IPS-18c (cell line): ENCODE measurements at regions not wholly inside any gene's neighbourhood (a gene's known extent, or its start where the extent isn't known, plus 50 kb on each side); places are given as distances from the start of the nearest gene placed in this dataset.

Source experiments
- H3K4me3 ChIP-seq: 2 replicates; pipeline ENCODE4 v1.7.0; 2013; ENCODE audit warnings: low read depth, mild to moderate bottlenecking, low read length, moderate library complexity; ENCODE audit not compliant: insufficient read depth
- H3K9me3 ChIP-seq: one replicate; pipeline ENCODE4 v1.6.1; 2013; ENCODE audit warnings: mild to moderate bottlenecking, low read length, moderate library complexity; ENCODE audit not compliant: control insufficient read depth, insufficient read depth

DNA sequence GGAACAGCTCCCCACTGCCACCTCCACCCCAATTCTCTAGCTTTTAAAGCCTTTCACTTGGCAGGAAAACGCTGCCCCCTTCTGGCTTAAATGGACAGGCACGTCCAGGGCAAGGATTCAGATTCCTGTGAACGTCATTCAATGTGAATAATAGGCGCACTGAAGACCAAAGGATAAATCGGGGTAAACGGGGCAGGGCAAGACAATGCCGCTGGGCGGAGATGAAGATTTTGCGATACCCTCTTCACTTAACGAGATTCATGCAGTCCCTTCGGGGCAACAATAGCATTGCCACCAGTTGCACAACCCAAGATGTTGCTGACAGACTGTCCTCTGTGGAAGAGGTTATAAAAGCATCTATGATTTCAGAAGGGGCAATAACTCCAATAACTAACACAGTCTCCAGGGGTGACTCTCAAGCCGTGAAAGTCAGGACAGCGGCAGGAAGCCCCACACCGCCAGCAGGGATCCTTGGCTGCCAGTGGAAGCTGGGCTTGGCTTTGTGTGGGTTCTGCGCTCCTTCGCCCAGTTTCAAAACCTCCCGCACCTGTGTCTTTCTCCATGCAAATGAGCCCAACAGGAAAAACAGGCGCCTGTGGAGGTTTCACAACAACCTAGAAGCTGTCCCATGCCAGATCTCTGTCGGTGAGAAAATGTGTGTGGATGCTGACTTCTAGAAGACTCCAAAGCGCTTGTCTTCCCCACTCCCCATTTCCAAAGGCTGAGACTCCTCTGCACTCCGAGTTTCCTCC is 291.8 kb downstream of the BMP7 start:
- Histone ChIP-seq H3K9me3 (no peaks in the 10 kb centered on the region), H3K4me3 (peak overlapping the region; percentile 34; the same call in 1 of the 2 replicates)

DNA sequence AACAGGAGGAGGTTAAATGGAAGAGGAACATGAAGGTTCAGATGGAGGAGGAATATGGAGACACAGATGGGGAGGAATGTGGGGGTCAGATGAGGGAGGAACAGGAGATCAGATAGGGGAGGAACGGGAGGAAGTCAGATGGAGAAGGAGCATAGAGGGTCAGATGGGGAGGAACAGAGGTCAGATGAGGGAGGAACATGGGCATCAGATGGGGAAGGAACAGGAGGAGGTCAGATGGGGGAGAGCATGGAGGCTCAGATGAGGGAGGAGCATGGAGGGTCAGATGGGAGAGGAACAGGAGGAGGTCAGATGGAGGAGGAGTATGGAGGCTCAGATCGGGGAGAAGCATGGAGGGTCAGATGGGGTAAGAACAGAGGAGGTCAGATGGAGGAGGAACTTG is 290.6 kb downstream of the BMP7 start:
- no peak overlapping the region for H3K4me3 ChIP-seq
- no peaks in the 10 kb centered on the region for H3K9me3 ChIP-seq

DNA sequence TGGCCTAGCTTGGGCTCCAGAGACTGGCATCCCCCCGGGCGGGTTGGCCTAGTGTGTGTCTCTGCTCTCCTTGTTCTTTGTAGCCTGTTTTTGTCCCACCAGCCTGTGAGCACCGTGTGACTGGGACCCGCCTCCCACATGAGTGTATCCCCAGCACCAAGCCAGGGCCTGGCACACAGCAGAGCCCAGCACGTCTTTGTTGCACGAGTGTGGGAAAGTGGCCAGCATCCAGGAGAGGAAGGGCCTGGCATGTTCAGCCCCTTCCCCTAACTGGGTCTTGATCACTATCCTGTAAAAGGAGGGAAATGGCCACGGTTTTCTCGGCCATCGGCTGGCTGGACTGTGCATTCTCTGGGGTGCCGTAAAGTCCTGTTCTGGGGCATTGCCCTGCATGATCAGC is 290.1 kb downstream of the BMP7 start:
- H3K4me3 ChIP-seq = no peak overlapping the region
- no peaks in the 10 kb centered on the region for H3K9me3 ChIP-seq

DNA sequence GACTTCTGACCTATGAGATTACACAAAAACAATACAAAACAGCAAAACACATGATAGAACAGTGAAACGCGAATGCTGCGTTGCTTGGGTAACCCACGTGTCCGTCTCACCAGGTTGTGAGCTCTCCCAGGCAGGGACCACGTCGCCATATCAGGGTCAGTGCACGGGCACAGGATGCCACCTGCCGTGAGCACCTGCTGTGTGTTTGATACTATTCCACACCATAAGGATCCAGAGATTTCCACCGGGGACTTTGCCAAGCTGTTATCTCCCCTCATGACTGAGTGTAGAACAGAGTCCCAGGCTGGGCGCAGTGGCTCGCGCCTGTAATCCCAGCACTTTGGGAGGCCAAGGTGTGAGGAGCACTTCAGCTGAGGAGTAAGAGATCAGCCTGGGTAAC is 288.0 kb downstream of the BMP7 start:
- no peak overlapping the region for H3K4me3 ChIP-seq
- no peaks in the 10 kb centered on the region for H3K9me3 ChIP-seq

DNA sequence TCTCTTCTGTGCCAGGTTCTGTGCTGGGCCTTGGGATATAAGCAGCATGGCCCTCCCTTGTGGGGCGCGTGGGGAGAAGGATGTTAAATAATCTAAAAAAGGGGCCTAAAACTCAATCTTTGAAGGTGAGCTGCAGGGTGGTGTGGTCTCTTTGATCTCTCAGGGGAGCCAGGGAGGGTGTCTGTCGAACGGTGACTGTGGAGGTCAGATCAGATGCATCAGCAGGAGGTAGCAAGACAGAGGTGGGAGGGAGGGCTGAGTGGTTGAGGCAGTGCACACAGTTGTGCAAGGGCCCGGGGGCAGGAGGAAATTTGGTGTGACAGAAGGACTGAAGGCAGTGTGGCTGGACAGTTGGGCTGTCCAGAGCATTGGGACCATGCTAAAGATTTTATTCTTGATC is 287.3 kb downstream of the BMP7 start:
- Histone ChIP-seq H3K9me3 (no peaks in the 10 kb centered on the region), H3K4me3 (no peak overlapping the region)

DNA sequence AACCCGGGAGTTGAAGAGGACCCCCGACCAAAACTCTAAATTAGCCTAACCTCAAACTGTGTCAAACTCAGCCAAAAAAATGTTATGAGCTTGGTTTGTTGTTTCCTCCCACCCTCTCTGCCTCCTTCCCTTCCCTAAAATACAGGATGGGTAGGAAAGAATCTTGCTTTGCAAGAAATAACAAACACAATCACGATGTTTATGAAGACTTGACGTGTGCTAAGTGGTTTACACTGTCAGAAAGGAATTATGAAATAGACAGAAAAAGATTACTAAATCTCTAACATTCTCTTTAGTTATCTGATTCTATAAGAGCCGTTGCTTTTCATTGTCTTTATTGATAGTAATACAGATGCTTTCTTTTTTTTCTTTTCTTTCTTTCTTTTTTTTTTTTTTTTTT is 285.1 kb downstream of the BMP7 start:
- H3K4me3 ChIP-seq = no peak overlapping the region
- no peaks in the 10 kb centered on the region for H3K9me3 ChIP-seq

DNA sequence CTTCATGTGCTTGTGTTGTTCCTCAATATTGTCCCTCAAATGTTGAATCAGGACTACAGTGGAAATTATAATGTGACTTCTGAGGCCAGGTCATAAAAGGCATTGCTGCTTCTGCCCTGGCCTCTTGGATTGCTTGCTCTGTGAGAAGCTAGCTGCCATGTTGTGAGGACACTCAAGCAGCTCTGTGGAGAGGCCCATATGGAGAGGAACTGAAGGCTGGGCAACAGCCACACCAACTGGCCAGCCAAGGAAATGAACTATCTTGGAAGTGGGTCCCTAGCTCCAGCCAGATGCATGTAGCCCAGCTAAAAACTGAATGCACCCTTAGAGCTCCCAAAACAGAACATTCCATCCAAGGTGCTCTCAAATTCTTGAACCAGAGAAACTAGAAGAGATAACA is 282.6 kb downstream of the BMP7 start:
- H3K4me3 ChIP-seq = no peak overlapping the region
- no peaks in the 10 kb centered on the region for H3K9me3 ChIP-seq

DNA sequence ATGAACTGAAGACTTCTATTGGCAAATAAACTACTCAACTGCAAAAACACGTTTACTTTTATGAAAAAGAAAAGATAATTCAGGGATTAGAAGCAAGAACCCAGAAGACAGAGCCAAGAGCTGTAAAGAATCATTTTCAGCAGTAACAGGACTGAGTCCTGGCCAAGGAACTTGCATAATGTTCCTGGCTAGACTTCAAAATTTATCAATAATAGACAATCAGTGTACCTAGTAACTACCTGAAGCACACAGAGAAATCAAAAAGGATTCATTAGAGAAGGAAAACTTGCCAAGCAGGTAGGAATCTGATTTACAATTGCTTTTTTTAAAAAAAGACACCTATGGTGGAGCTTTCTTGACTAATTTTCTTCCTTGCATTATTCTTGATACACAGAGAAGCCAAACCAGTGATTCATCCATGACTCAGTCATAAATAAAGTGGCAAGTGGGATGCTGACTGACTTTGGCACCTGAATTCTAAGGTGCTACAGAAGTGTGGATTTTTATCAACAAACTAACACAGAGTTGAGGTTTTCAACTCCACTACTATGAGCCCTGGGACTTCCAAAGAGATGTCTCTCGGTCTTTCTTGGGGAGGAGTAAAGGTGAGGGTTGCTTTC is 281.3 kb downstream of the BMP7 start:
- no peak overlapping the region for H3K4me3 ChIP-seq
- H3K9me3 ChIP-seq = no peaks in the 10 kb centered on the region

DNA sequence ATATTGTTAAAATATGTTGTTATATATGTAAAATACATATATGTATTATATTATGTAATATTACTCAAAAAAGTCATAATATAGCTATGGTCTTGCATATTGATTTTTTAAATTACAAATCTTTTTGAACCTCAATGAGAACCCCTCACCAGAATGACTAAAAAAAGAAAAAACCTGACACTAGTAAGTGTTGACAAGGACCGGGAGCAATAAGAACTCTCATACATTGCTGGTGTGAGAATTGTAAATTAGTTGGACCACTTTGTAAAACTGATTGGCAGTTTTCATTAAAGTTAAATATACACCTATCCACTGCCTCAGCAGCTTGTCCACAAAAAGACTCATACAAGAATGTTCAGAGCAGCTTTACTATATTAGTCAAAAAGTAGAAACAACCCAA is 280.0 kb downstream of the BMP7 start:
- Histone ChIP-seq H3K9me3 (no peaks in the 10 kb centered on the region), H3K4me3 (no peak overlapping the region)

DNA sequence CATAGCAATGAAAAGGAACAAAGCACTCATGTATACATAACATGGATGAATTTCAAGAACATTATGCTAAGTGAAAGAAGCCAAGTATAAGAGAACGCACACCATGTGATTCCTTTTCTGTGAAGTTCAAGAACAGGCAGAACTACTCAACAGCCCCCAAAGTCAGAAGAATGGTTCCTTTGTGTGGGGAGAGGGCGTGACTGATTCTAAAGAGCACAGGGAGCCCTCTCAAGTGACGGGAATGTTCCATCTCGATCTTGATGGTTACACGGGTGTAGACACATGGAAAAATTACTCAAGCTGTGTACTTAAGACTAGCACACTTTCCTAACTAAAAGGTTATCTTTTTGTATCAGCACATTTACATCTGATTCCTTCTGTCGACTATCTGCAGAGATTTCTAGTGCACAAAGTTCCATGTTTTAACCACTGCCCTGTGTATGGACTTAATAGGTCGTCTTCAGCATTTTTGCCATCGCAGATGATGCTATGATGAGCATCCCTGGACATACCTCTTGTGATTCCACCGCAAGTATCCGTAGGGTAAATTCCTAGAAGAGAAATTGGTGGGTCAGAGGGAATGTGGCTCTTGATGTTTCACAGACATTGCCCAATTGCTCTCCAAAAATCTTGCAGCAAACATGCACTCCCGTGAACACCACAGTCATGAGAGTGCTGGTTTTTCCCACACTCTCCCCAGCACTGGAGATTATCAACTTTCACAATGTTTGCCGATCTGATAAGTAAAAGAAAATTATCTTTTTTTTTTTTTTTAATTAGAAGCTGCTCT is 279.3 kb downstream of the BMP7 start:
- H3K9me3 ChIP-seq = no peaks in the 10 kb centered on the region
- no peak overlapping the region for H3K4me3 ChIP-seq

DNA sequence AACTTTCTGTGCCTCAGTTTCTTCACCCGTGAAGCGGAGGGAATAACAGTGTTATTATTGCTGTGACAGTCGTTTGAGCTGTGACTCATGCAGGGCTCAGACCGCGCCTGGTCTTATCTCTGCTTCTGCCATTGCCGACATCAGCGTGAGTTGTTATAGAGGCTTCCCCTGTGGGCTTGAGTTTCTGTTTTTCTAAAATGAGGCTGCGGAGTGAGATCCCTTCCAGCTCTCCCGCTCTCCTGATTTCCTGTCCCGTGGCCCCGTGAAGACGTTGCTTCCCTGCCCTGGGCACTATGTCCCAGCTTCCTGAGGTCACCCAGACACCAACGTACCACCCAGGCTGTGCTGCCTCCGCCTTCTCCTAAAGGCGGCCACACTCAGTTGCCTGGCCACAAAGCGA is 278.5 kb downstream of the BMP7 start:
- Histone ChIP-seq H3K9me3 (no peaks in the 10 kb centered on the region), H3K4me3 (no peak overlapping the region)

DNA sequence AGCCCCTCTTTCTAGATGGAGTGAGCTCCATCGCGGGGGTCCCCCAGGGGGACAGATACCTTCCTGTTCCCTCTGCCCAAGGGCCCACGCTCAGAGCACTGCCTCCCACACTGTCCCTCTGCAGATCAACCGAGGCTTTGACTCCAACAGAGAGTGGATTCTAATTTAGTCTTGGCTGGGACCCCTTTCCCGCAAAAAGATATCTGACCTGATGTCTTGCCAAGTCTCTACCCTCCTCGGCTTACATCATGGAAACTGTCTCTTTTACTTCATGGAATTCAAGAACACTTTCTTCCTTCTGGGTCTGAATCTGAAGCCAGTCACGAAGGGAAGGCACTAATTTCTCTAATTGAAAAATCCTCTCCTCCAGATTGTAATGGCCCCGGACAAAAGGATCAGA is 278.0 kb downstream of the BMP7 start:
- Histone ChIP-seq H3K9me3 (no peaks in the 10 kb centered on the region), H3K4me3 (no peak overlapping the region)

DNA sequence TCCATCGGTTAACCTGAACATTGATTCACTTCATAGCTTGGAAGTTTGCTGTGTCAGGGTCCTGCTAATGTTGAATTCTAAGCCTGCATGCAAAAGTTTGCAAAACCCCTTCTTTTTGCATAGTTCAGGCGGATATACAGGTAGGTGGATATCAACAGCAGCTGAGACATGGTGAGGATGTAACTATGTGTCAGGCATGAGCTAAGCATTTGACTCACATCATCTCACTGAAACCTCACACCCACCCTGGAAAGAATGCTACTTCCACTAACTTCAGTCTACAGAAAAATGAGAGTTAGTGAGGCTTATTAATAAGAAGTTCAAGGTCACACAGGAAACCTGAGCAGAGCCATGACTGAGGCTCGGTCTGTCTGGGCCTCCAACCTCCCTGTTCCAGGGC is 276.9 kb downstream of the BMP7 start:
- H3K4me3 ChIP-seq = no peak overlapping the region
- H3K9me3 ChIP-seq = no peaks in the 10 kb centered on the region

DNA sequence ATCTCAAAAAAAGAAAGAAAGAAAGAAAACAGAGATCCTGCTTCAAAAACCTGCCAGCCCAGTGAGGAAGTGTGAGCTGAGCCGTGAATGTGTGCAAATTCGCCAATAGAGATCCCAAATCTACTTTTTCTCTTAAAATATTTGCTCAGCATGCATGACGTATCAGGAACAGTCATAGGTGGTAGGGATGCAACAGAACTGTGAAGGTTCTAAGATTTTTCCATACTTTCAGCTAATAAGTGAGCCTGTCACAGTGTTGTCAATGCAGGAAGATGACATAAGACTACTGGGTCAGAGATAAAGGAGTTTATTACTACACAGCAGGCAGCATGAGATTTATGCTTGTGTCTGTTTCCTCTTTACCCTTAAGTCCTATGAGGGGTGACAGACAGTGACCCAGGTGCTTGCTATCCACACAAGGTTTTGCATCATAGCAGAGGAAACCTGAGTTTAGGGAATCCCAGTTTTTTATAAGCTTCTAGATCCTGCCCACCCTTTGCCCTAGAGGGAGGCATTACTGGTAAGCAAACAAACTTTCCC is 273.4 kb downstream of the BMP7 start:
- Histone ChIP-seq H3K9me3 (no peaks in the 10 kb centered on the region), H3K4me3 (no peak overlapping the region)

DNA sequence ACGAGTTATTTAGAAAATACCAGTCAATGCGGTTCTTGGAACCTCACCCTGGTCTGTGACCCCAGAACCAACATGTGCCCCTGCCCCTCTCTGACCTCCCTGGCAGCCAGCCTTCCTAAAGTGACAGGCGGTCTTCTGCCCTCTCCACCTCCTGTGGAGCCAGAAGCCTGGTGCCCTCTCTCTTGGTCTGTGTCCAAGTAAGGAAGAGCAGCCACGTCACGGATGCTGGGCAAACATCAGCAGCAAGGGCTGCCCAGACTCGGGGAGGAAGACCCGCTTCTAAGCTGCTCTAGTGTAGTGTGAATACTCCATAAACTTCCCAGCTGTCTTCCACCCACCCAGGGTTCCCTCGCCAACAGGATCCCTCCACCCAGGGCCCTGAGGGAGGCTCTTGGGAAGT is 272.4 kb downstream of the BMP7 start:
- H3K9me3 ChIP-seq = no peaks in the 10 kb centered on the region
- H3K4me3 ChIP-seq = no peak overlapping the region

DNA sequence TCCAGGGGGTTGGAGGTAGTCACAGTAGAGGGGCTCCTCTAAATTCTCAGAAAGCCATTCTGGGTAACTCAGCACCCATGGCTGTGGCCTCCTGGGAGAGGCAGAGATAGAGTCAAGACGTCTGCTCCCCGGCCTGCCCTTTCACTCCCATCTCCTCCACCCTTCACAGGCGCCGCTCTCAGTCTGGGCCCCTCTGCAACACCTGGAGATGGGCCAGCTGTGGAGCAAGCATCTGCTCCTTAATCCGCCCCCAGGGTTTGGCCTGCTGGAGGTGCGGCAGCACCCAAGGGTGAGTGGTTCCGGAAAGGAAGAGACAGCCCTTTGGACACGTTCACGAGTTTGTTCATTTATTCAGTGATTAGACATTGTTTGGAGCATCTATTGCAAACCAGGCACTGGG is 271.3 kb downstream of the BMP7 start:
- Histone ChIP-seq H3K9me3 (no peaks in the 10 kb centered on the region), H3K4me3 (no peak overlapping the region)

DNA sequence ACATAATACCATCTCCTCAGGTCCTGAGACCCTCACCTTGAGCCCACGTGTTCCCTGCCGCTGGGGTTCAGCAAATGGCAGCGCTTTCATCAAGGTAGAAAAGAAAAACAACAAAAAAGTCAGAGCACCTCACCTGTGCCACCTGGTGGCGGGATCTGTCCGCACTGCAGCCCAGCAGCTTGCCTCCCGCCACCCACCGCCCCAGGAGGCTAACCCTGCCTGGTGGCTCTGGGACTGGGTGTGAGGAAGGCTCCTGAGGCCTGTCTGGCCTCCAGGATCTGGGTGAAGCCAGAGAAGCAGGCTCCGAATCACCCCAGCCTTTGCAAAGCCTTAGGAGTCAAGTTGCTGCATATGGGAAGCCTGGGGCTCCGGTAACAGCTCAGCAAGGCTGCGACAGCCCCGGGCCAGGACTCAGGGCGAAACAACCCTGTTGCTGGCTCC is 270.8 kb downstream of the BMP7 start:
- Histone ChIP-seq H3K4me3 (no peak overlapping the region), H3K9me3 (no peaks in the 10 kb centered on the region)

DNA sequence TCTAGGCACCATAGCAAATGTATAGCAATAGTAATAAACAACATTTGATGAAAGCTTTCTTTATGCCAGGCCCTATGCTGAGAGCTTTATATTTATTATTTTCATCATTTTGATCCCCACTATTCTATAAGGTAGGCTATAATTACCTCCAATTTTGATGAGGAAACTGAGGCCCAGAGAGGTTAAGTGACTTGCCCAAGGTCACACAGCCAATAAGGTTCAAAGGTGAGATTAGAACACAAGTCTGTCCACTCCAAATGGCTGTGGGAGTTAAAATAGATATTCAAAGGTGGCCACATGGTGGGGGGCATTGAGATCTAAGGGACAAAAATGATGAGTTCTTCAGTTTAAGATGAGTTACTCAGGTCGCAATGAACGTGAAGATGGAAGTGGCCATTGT is 269.9 kb downstream of the BMP7 start:
- H3K4me3 ChIP-seq = no peak overlapping the region
- H3K9me3 ChIP-seq = no peaks in the 10 kb centered on the region
